GM18519 (cell line): ENCODE measurements at regions not wholly inside any gene's neighbourhood (a gene's known extent, or its start where the extent isn't known, plus 50 kb on each side); places are given as distances from the start of the nearest gene placed in this dataset.
A peak's percentile ranks its signal among the peaks of the same experiment; 100 is the strongest.
"Not testable (repeated sequence)": the region's sequence is repeated elsewhere in the genome, so short reads cannot be mapped to it uniquely, and the experiment has no call there.

Experiments
- ATAC-seq: cut with Tn5 transposase; IDR thresholded peaks from one replicate; pipeline ENCODE4 v1.9.1; 2021; ENCODE audit warnings: mild to moderate bottlenecking, moderate library complexity; ENCODE audit not compliant: unreplicated experiment, low FRiP score

DNA sequence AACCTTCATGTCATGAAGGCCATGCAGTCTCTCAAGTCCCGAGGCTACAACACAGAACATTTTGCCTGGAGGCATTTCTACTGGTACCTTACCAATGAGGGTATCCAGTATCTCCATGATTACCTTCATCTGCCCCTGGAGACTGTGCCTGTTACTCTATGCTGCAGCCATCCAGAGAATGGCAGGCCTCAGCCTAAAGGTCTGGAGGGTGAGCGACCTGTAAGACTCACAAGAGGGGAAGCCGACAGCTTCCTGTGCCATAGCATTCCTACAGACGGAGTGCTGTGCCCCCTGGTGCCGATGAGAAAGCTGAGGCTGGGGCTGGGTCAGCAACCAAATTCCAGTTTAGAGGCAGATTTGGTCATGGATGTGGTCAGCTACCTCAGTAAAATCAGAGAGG, 51.3 kb upstream of the CADPS start:
- ATAC-seq = no peak

DNA sequence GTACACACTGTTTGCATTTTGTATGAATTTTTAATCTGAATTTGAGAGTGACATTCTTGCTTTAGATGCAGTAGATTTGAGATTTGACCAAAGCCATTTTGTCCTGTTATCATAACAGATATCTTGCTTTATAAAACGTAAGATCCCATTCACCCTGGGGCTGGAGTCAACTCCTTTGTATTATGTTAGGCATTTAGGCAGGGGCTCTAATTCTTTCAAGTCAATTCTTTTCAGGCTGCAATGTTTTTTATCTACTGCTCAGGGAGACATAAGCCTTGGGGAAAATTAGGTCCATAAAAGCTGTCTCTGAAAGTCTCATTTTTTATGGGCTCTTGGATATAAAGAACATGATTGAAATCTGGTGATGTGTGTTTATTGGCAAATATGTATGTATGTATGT, 53.0 kb upstream of the CADPS start:
- no peak for ATAC-seq

DNA sequence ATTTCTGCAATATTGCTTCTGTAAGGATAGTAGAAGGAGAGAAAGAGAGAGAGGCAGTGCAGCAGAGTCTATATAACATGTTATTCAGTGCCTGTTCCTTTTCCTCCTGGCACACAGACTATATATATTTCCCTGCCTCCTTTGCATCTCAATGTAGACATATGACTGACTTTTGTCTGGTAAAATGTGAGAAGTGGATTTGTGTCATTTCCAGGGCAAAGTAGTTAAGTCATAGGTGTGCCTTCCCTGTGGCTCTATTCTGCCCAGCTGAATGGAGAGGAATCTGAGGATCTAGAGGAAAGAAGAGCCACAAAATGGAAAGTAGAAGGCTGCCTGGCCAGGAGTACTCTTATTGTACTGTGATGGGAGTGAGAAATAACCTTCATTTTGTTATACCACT, 54.6 kb upstream of the CADPS start:
- no peak for ATAC-seq

DNA sequence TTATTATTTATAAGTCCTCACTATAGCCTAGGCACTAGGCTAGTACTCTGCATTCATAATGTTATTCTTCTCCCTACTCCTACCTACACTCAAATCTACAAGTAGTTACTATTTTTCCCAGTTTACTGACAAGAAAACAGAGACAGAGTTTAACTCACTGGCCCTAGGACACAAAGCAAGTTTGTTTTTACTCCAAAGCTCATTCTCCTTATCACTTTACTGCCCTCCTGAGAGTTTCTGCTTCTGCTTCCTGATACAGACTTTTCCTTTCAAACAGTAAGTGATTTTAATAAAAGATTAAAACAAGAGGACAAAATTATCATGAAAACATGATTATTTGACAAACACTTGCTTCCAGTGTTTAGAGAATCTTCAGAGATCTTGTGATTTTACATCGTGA, 60.6 kb upstream of the CADPS start:
- no peak for ATAC-seq

DNA sequence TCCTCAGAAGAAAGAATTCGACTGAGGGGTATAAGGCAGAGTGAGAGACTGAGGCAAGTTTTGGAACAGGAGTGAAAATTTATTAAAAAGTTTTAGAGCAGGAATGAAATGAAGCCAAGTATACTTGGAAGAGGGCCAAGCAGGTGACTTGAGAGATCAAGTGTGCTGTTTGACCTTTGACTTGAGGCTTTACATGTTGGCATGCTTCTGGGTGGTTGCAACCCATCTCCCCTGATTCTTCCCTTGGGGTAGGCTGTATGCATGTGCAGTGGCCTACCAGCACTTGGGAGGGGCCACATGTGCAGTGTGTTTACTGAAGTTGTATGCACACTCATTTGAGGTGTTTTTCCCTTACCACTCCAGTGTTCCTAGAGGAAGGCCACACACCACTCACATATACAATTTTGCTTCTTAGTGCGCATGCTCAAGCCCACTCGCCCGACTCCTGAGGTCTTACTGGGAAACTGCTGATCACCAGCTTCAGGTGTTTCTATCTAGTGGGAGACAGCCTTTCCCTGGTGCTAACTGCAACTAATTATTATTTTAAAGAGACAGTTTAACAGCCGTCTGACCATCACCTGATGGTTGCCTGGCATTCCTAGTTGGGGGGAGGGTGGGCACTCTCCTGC, 61.5 kb upstream of the CADPS start:
- no peak for ATAC-seq

DNA sequence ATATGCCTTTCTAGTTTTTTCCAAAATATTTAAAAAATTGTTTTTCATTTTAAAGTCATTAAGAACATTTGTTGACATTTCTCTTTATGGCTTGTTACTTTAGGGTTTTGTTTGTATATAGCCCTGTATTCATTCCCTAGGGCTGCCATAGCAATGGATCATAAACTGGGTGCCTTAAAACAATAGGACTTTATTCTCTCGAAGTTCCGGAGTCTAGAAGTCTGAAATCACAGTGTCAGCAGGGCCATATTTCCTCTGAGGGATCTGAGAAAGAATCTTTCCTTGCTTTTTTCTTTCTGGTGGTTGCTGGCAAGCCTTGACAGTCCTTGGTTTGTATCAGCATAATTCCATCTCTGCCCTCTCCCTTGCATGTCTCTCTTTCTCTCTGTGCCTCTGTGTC, 63.4 kb upstream of the CADPS start:
- ATAC-seq = no peak

DNA sequence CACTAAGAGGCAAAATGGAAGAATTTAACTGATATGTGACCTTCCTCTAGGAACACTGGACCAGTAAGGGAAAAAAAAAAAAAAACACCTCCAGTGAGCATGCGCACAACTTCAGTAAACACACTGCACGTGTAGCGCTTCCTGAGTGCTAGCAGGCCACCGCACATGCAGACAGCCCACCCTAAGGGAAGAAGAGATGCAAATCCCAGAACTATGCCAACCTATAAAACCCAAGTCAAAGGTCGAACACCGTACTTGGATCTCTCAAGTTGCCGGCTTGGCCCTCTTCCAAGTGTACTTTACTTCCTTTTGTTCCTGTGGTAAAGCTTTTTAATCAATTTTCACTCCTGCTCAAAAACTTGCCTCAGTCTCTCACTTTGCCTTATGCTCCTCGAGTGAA, 64.5 kb upstream of the CADPS start:
- ATAC-seq = no peak

DNA sequence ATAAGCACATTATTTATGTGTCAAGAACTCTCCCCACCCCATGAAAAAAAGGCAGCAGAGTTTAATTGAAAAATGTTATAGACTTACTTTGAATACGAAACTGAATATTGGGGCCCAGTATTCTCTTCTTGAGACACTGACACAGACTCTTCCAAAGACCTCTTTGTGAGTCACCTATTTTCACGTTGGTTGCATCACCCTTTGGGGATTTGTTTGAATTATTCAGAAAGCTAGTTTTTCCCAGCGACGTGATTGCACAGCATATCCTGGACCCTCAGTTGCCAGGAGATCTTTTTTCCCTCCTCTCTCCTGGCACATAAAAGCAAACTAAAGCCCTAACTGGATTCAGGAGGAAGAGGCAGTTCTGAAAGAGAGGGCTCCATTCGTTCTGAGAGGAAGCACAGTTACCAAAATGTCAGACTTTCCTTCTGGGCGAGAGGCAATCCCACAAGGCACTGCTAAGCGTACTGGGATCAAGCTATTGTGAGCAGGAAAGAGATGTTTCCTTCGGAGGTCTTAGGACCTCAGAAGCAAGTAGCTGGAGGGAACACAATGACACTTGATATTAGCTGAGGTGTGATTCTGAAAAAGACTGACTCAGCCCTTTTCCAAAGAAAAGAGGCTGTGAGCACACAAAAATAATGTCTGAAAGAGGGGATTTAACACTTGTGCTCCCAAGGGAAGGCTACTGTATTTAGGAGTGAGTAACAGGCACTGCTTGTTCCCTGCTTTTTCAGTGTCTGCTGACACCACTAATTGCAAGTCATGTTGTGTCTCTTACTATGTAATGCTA, 65.8 kb upstream of the CADPS start:
- ATAC-seq = no peak

DNA sequence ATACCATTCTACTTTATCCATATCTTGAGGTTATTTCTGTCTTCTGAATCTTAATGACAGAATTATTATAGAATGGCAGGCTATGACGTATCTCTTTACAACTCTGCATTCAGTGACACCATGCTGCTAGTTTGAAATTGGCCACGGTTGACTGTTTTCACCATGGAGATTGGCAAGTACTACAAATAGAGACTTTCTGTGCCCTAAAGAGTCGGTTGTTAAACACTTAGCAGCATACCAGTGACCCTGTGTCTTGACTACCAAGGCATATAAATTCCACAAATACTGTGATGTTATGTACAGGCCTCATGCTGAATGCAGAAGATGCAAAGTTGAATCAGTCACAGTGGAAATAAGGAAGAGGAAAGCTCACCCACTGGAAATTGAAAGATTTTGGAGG, 67.0 kb upstream of the CADPS start:
- no peak for ATAC-seq

DNA sequence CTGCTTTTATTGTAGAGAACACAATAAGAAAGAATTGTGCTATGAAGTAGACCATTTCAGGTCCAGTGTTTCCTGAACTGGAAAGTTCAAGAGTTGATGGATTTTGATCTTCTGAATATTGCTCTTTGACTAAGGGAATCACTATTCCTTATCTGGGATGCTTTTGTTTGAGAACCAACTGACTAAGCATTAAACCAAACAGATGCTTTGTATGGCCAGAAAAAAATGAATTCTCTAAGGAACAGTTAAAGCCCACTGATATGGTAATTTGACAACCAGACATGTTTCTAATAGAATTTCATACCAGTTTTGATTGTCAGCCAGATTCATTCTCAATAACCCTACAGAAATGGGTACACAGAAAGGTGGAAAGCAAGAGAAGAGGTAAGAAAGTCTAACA, 67.5 kb upstream of the CADPS start:
- ATAC-seq = no peak

DNA sequence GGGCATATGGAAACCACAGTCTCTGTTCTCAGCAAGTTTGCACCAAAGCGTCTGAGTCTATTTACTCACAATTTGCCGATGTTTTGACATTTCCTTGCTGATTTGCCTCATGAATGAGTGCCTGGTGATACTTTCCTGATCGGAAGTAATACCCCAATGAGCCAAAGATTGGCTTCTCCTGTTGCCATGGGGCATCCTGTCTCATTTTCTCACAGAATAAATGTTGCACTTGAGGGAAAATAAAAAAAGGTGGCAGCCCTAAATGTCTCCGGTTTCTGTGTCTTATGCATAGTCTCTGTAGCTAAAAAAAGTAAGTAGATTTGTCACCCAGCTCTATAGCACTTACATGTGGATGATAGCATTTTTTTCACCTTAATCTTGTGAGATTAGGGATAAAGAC, 73.7 kb upstream of the CADPS start:
- no peak for ATAC-seq

DNA sequence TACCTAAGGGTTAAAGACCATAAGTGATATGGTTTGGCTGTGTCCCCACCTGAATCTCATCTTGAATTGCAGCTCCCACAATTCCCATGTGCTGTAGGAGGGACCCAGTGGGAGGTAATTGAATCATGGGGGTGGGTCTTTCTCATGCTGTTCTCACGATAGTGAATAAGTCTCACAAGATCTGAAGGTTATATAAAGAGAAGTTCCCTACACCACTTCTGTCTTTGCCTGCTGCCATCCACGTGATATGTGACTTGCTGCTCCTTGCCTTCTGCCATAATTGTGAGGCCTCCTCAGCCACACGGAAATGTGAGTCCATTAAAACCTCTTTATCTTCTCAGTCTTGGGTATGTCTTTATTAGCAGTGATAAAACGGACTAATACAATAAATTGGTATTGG, 75.0 kb upstream of the CADPS start:
- ATAC-seq = no peak

DNA sequence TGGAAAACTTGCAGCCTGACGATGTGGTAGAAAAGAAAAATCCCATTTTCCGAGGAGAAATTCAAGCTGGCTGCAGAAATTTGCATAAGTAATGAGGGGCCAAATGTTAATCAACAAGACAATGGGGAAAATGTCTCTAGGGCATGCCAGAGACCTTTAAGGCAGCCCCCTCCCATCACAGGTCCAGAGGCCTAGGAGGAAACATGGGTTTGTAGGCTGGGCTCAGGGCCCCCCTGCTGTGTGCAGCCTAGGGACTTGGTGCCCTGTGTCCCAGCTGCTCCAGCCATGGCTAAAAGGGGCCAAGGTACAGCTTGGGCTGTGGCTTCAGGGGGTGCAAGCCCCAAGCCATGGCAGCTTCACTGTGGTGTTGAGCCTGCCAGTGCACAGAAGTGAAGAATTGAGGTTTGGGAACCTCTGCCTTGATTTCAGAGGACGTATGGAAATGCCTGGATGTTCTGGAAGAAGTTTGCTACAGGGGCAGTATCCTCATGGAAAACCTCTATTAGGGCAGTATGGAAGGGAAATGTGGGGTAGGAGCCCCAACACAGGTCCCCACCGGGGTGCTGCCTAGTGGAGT, 75.9 kb upstream of the CADPS start:
- no peak for ATAC-seq

DNA sequence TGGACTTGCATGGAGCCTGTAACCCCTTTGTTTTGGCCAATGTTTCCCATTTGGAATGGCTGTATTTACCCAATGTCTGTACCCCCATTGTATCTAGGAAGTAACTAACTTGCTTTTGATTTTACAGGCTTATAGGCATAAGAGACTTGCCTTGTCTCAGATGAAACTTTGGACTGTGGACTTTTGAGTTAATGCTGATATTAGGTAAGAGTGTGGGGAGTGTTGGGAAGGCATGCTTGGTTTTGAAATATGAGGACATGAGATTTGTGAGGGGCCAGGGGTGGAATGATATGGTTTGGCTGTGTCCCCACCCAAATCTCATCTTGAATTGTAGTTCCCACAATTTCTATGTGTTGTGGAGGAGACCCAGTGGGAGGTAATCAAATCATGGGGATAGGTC, 76.7 kb upstream of the CADPS start:
- not testable (repeated sequence) for ATAC-seq

DNA sequence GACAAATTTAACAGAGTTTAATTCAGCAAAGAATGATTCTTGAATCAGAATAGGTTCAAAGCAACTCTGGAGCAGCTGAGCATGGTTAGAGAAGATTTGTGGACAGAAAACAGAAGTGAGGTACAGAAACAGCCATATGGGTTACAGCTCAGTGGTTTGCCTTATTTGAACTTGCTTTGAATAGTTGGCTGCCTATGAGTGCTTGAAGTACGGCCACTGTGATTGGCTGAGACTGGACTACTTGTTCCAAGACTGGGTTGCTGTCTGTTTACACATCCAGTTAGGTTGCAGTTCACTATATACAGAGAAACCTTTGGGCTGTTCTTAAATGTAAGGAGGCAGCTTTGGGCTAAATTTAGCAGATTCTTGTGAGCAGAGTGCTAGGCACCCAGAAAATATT, 79.4 kb upstream of the CADPS start:
- peak; percentile 77 for ATAC-seq

DNA sequence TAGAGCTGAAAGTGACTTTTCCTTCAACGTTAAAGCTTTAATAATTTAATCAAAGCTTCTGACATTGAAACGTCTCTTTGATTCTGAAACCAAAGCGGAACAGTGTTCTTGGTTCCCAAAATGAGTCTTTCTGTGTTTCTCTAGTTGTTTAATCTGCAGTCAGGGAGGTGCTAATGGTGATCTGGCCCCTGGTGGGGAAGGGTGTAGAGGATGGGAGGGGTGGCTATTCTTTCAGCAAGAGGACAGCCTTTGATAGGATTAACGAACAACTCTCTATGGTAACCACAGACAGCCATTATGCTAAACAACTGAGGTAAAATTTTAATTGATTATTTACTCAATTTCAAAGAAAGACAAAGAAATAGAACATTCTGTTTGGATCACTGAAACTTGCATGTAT, 79.9 kb upstream of the CADPS start:
- no peak for ATAC-seq

DNA sequence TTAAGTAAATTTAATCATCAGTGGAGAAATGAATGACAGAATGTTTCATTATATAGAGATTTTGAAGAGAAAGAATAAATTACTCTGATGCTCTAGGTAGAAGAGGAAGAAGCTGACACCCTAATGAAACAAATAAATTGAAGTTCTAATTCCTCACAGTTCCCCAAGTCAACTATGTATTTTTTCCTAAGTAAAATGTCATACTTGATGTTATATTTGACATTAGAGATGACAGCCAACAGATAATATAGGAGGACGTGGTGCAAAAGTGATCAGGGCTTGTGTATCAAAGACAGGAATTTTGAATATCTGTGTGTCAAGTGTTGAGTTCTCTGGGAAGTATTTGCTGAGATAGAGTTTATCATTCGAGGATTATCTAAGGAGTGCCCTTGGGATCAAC, 81.2 kb upstream of the CADPS start:
- no peak for ATAC-seq

DNA sequence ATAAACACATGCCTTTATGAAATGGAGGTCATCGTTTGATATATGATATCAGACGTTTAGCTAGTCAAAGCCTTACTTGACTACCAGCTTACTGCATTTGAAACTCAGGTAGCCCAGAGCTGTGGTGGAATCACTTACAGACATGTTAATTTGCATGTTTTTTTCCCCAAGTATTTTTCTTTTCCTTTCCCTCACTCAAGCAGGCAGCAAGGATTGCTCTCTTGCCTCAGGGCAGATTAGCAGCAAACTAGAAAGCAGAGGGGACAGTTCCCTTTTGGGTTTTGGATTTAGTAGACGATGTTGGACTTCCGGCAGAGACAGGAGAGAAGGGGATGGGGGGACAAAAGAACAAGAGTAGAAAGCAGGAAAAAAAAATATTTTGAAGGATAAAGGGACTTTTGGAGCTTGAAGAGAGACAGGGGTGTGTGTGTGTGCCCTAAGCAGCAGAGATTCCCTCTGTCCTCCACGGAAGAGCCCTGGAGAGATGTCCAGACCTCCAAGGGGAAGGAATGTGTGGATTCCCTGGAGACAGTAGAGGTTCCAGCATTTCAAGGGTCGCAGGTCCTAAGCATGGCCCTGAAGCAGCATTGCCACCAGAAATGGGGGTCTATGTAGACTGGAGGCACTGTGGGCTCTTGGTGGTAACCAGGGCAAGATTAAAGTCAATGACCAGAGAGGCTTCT, 86.8 kb upstream of the CADPS start:
- ATAC-seq = no peak

DNA sequence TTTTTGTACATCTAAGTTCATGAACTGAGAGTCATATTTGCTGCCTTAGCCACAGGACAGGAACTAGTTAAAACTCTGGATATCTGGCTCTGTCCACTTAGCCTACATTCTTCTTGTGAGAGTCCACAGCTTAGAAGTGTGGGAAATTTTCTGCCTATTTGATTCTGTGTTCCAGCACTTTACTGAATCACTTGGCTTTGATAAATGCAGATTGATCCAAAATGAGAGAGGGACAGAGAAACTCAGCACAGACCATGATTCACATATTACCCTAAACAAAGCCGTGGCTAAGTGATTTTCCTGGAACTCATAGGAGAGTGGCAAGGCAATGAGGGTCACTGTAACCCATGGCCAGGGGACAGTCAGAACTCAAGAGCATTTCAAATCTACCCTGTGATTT, 87.5 kb upstream of the CADPS start:
- no peak for ATAC-seq

DNA sequence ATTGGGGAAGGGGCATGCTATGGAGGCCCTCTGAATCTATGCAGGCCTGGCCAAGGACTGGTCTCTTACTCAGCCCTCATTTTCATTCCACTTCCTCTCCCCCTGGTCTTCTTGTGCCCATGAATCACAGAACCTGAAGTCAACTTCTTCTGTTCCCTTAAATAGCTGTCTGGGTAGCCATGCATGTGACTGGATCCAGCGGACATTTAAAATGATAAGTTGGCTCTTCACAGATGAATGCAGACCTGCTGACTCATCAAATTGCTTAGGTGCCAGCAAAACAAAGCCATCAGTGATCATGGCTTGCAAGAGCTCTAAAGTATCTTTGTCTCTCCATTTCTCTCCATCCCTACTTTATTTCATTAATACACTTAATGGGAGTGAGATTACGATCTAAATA, 90.1 kb upstream of the CADPS start:
- no peak for ATAC-seq

DNA sequence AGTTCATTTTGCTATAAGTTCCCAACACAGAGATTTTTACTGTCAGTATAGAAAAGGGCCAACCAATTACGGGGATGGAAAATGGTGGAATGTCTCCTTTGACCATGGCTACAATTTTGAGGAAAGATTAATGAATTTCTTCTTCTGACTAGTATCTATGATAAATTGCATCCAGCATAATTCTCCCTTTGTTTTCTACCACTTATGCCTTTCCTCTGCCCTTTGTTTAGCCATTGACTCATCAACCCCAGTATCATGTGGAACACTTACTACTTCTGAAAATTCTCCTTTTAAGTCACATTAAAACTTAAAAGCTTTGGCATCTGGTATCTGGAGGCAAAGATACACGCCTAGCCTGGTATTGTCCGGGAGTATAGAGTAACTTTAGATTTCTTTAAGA, 92.9 kb upstream of the CADPS start:
- no peak for ATAC-seq

DNA sequence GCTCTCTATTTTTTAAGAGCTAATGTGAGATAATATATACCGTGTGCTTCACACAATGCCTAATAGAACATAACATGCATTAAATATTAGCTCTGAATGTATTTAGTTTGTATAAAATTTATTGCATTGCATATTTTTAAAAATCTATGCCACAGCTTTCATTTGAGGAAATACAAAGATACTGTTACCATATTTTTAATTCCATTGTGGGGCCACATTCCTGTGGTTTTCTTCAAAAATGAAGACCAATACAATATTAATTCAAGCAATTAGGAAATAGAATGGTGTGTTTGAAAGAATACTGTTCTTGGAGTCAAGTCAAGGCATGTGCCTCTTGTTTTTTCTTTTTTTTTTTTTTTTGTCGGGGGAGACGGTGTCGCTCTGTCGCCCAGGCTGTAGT, 95.4 kb upstream of the CADPS start:
- no peak for ATAC-seq
